Thyroid gland (tissue), 4 donors: ENCODE measurements at regions not wholly inside any gene's neighbourhood (a gene's known extent, or its start where the extent isn't known, plus 50 kb on each side); places are given as distances from the start of the nearest gene placed in this dataset.

Source experiments
- DNase-seq, 2 donors: peaks; one replicate each; pipeline ENCODE4 v3.0.0-alpha.2; 2019
- H3K27ac ChIP-seq, 3 donors: fragments of 200-600 bp; sonication (generic); 1 replicate in 2 of 3; 2 replicates in 1 of 3; pipeline ENCODE4 v1.5.1; 2016 to 2019; ENCODE audit warnings: mild to moderate bottlenecking in 1 of 3, moderate library complexity in 1 of 3
- H3K27me3 ChIP-seq: fragments of 200-600 bp; sonication (generic); one replicate; pipeline ENCODE4 v1.5.1; 2019
- H3K36me3 ChIP-seq, 2 donors: fragments of 200-600 bp; sonication (generic); one replicate each; pipeline ENCODE4 v1.5.1; 2016 to 2019
- H3K4me1 ChIP-seq, 2 donors: fragments of 200-600 bp; sonication (generic); one replicate each; pipeline ENCODE4 v1.5.1; 2017 to 2019
- H3K4me3 ChIP-seq, 3 donors: fragments of 200-600 bp; sonication (generic); replicated peaks in 1 of 3; 1 replicate in 2 of 3; 2 replicates in 1 of 3; pipeline ENCODE4 v1.5.1; 2016; ENCODE audit warnings: mild to moderate bottlenecking in 1 of 3
- H3K9me3 ChIP-seq: fragments of 200-600 bp; sonication (generic); one replicate; pipeline ENCODE4 v1.5.1; 2017
- CTCF ChIP-seq, 6 experiments: fragments of 200-600 bp in 3 of 6; fragments of 450-650 bp in 3 of 6; sonication (generic) in 3 of 6; IDR thresholded peaks; one replicate each; pipeline ENCODE4 v1.5.1; 2016 to 2019; ENCODE audit warnings: antibody characterized with exemption in 6 of 6, mild to moderate bottlenecking in 2 of 6, inconsistent platforms in 1 of 6, moderate library complexity in 1 of 6
- POLR2A ChIP-seq, 2 donors: fragments of 450-650 bp; IDR thresholded peaks; one replicate each; pipeline ENCODE4 v1.6.1; 2017; ENCODE audit warnings: antibody characterized with exemption in 2 of 2, mild to moderate bottlenecking in 2 of 2, moderate library complexity in 1 of 2
- WGBS, 2 donors: methylation state at CpG; one replicate each; pipeline ENCODE4 v1.1.5; 2017; 5-methylcytosine and 5-hydroxymethylcytosine counted together
- intact Hi-C: fragments of 100-400 bp; cut with DNase I; formaldehyde crosslinking; loops from one replicate; pipeline ENCODE4 v1.15.1; 2023

- TF ChIP-seq CTCF (IDR thresholded peaks at IDR 0.05) (no peak), POLR2A (IDR thresholded peaks at IDR 0.05) (no peak)
- 68 to 73% methylated on average over 2 of the region's 2 CpGs for WGBS, 2 donors
- no peak overlapping the region for H3K27ac ChIP-seq
- H3K36me3 ChIP-seq = no peaks in the 10 kb centered on the region
- intact Hi-C loops = no loop called here
- no peak overlapping the region for H3K4me3 ChIP-seq
- H3K4me1 ChIP-seq = no peaks in the 10 kb centered on the region
- no peaks in the 10 kb centered on the region for H3K9me3 ChIP-seq
- no peaks in the 10 kb centered on the region for H3K27me3 ChIP-seq
- no peak for DNase-seq
Measured at GRCh38 chr5:66529704-66530103, 66.5 kb upstream of the MAST4 start.

- Histone ChIP-seq H3K27me3 (no peaks in the 10 kb centered on the region), H3K4me1 (no peaks in the 10 kb centered on the region), H3K9me3 (no peaks in the 10 kb centered on the region), H3K36me3 (no peaks in the 10 kb centered on the region), H3K27ac (no peak overlapping the region), H3K4me3 (no peak overlapping the region)
- TF ChIP-seq POLR2A (IDR thresholded peaks at IDR 0.05) (no peak), CTCF (IDR thresholded peaks at IDR 0.05) (no peak)
- no peak for DNase-seq
- intact Hi-C loops = no loop called here
Measured at GRCh38 chr5:66538126-66538525, 58.1 kb upstream of the MAST4 start.

GRCh38 chr5:66538531-66538930 is 57.7 kb upstream of the MAST4 start:
- TF ChIP-seq CTCF (IDR thresholded peaks at IDR 0.05) = no peak
- no peak for TF ChIP-seq POLR2A (IDR thresholded peaks at IDR 0.05)
- no peak overlapping the region for H3K27ac ChIP-seq
- H3K36me3 ChIP-seq = no peaks in the 10 kb centered on the region
- WGBS, 2 donors = 93 to 94% methylated on average over 3 of the region's 3 CpGs
- no peaks in the 10 kb centered on the region for H3K4me1 ChIP-seq
- H3K27me3 ChIP-seq = no peaks in the 10 kb centered on the region
- intact Hi-C loops = no loop called here
- no peak for DNase-seq
- no peak overlapping the region for H3K4me3 ChIP-seq
- H3K9me3 ChIP-seq = no peaks in the 10 kb centered on the region

- TF ChIP-seq CTCF (IDR thresholded peaks at IDR 0.05) (no peak), POLR2A (IDR thresholded peaks at IDR 0.05) (no peak)
- no peak overlapping the region for H3K27ac ChIP-seq
- no peaks in the 10 kb centered on the region for H3K4me1 ChIP-seq
- no peak for DNase-seq
- intact Hi-C loops = no loop called here
- no peaks in the 10 kb centered on the region for H3K27me3 ChIP-seq
- WGBS, 2 donors = 75 to 82% methylated on average over 2 of the region's 2 CpGs
- no peak overlapping the region for H3K4me3 ChIP-seq
- no peaks in the 10 kb centered on the region for H3K9me3 ChIP-seq
- no peaks in the 10 kb centered on the region for H3K36me3 ChIP-seq
Measured at GRCh38 chr5:66540078-66540477, 56.1 kb upstream of the MAST4 start.

- no peaks in the 10 kb centered on the region for H3K4me1 ChIP-seq
- H3K27ac ChIP-seq = no peak overlapping the region
- DNase-seq = no peak
- H3K4me3 ChIP-seq = no peak overlapping the region
- no peaks in the 10 kb centered on the region for H3K36me3 ChIP-seq
- TF ChIP-seq POLR2A (IDR thresholded peaks at IDR 0.05) (no peak), CTCF (IDR thresholded peaks at IDR 0.05) (no peak)
- intact Hi-C loops = no loop called here
- no peaks in the 10 kb centered on the region for H3K9me3 ChIP-seq
- no peaks in the 10 kb centered on the region for H3K27me3 ChIP-seq
Measured at GRCh38 chr5:66542711-66543110, 53.5 kb upstream of the MAST4 start.
